GM21619 (cell line): ENCODE measurements at regions not wholly inside any gene's neighbourhood (a gene's known extent, or its start where the extent isn't known, plus 50 kb on each side); places are given as distances from the start of the nearest gene placed in this dataset.

ENCODE experiments used
- ATAC-seq: cut with Tn5 transposase; IDR thresholded peaks from one replicate; pipeline ENCODE4 v1.9.1; 2021; ENCODE audit not compliant: unreplicated experiment

GRCh38 chr7:110095372-110096052, 995.4 kb upstream of the LRRN3 start:
- ATAC-seq, result no peak

DNA sequence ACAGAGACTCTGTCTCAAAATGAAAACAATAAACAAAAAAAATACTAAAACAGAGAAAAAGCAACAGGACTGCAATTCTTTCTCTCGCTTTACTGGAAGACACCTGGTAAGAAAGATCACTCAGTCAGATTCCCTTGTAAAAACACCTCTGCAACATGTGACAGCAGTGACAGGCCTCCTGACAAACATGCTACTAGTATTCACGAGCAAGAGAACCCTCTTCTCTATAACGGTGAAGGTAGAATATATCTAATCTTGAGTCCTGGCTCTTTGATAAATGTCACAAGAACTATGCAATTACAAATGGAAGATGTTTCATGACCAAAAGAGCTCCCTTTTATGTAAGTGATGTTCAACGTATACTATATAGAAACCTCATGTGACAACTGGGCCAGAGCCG, 986.7 kb upstream of the LRRN3 start:
- ATAC-seq, result no peak

DNA sequence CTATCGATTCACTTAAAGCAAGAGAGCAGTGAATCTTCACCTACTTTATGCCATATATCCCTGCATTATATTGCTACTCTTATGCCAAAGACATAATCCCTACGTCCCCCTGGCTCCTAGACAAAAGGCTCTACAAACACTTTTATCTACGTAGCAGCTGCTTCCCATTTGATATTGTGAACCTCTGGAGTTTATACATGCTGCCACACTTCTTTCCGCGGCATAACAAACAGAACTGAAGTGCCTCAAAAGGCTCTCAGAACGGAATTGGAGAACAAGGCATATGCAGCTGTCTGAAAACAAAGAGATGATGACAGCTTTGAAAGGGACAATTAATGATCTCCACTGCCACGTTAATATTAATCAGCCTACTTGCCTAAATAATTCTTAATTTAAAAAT, 985.6 kb upstream of the LRRN3 start:
- ATAC-seq, result no peak

- no peak for ATAC-seq
Observed at GRCh38 chr7:110105840-110106239, 985.1 kb upstream of the LRRN3 start.

- no peak for ATAC-seq
Observed at GRCh38 chr7:110119883-110120581, 970.9 kb upstream of the LRRN3 start.

- ATAC-seq, result no peak
Observed at GRCh38 chr7:110129159-110129558, 961.8 kb upstream of the LRRN3 start.

GRCh38 chr7:110130669-110131068, 960.3 kb upstream of the LRRN3 start:
- ATAC-seq, result no peak

DNA sequence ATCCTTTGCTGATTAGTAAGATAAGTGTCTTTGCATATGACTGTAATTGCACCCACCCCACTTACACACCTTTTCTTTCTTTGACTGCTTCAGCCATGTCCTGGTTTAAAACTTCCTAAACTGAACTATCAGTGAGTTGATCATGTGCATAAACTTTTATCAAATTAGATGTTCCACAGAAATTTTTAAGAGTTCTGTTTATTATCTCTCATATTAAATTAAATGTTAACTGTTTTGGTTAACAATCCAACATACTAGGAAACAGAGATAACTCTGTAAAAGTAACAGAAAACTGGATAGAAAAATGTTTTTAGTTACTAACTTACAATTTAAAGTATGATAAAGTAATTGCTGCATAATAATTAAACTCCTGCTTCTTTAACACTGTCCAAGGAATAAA, 959.6 kb upstream of the LRRN3 start:
- no peak for ATAC-seq

GRCh38 chr7:110139056-110139455, 951.9 kb upstream of the LRRN3 start:
- ATAC-seq, result no peak

DNA sequence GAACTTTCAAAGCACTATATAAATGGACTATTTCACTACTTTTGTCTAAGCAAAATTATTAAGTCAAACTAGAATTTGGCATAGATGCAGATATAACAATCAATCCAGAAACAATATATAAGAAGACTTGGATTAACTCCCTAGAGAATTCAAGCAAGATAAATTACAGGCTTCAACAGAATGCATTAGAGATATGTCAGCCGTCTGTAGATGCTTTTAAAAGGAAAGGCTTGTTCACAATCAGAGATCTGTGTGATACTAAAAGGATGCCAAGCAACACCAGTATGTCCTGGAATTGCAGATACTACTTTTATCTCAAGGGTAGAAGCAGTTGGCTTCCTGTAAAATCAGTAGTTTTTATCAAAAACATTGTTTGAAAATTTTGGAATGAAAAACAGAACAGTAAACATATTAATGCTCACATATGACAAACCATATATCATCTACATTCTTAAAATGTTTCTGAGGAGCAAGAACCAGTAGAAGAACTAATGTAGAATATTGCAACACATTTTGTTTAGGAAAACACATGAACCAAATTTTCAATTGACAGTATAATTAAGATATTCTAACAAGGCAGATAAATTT, 947.9 kb upstream of the LRRN3 start:
- ATAC-seq, result no peak

GRCh38 chr7:110144599-110144998, 946.3 kb upstream of the LRRN3 start:
- ATAC-seq, result no peak

DNA sequence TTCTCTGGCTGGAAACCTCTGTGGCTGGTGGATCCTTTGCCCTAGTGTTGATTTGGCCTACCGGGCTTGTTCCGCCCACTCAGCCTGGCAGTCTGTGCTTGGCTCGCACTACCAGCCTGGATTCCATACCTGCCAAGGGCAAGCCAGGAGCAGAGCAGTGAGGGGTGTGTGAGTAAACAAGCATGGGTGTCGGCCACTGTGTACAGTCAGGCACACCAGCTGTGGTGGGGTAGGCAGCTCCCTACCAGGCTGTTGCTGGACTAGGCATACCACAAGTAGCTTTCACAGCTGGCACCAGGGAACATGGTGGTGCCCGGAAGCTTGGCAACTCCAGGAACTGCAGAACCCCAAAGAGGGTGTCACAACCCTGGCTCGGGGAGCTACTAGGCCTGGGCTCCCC, 942.9 kb upstream of the LRRN3 start:
- no peak for ATAC-seq

DNA sequence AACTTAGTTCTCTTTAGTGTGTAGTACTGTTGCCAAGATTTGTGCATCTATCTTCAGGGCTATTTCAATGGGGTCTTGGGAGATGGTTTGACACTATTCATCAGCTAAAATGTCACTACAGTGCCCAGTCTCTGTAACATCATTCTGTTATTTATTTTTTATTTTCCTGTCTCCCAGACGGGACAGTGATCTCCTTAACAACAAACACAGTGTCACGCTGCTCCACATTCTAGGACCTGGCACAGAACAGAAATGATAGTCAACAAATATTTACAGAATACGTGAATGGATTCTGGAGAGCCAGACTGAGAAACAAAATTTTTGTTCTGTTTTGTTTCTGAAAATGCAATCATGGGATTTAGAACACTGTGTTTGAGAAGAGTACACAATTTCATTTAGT, 937.7 kb upstream of the LRRN3 start:
- no peak for ATAC-seq

DNA sequence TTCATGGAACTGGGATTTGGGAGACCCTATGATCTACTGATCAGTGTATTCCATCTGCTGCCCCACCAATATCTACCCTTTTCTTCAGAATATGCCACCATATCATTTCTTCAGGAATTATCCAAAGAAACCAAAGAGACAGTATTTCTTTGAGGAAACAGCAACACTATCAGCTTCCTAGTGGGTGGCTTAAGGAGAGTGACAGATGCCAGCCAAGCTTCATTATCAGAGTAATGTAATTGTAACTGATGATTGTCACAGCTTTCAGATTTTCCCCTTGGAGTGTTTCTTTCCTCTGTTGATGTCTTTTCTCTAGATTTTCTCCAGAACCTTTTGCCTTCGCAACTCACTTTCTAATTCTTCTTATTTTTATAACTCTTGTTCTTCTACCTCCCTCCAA, 934.4 kb upstream of the LRRN3 start:
- no peak for ATAC-seq

- no peak for ATAC-seq
Observed at GRCh38 chr7:110157631-110158362, 933.1 kb upstream of the LRRN3 start.

GRCh38 chr7:110168010-110168409, 922.9 kb upstream of the LRRN3 start:
- ATAC-seq, result no peak

GRCh38 chr7:110170841-110171240, 920.1 kb upstream of the LRRN3 start:
- ATAC-seq, result no peak

GRCh38 chr7:110177463-110177862, 913.5 kb upstream of the LRRN3 start:
- no peak for ATAC-seq

DNA sequence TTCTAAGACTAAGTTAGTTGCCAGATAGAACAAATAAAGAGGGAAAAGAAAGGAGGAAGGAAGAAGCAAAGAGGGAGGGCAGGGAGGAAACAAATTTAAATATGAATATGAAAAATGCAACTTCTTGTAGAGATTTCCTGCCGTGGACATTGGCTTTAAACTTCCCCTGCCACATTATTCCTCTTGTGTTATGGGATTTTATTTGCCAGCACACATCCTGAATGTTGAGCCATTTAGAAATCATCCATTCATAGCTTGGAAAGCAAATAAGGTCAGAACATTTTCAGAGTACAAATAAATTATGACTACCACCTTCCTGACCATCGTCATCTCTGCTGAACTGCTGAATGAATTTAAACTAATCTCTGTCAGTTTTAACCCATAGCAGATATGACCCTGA, 911.9 kb upstream of the LRRN3 start:
- no peak for ATAC-seq

GRCh38 chr7:110181768-110182167, 909.2 kb upstream of the LRRN3 start:
- ATAC-seq, result no peak

DNA sequence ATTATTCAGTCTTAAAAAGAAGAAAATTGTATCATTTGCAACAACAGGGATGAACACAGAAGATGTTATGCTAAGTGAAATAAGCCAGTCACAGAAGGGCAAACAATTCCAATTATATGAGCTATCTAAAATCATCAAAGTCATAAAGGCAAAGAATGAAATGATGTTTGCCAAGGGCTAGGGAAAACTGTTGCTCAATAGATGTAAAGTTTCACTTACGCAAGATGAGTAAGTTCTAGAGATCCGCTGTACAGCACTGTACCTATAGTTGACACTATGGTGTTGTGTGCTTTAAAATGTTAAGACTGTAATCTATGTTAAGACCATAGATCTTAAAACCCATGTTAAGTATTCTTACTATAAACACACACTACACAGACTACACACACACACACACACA, 904.6 kb upstream of the LRRN3 start:
- no peak for ATAC-seq
